NT2/D1 (cell line): ENCODE measurements at regions not wholly inside any gene's neighbourhood (a gene's known extent, or its start where the extent isn't known, plus 50 kb on each side); places are given as distances from the start of the nearest gene placed in this dataset.

Source experiments
- SUZ12 ChIP-seq: IDR thresholded peaks from 2 replicates; pipeline ENCODE4 v1.6.1; 2011; ENCODE audit not compliant: insufficient read length, insufficient read depth; ENCODE audit errors: extremely low read depth
- YY1 ChIP-seq: IDR thresholded peaks from 2 replicates; pipeline ENCODE4 v1.6.1; 2011; ENCODE audit not compliant: insufficient read length, insufficient read depth

DNA sequence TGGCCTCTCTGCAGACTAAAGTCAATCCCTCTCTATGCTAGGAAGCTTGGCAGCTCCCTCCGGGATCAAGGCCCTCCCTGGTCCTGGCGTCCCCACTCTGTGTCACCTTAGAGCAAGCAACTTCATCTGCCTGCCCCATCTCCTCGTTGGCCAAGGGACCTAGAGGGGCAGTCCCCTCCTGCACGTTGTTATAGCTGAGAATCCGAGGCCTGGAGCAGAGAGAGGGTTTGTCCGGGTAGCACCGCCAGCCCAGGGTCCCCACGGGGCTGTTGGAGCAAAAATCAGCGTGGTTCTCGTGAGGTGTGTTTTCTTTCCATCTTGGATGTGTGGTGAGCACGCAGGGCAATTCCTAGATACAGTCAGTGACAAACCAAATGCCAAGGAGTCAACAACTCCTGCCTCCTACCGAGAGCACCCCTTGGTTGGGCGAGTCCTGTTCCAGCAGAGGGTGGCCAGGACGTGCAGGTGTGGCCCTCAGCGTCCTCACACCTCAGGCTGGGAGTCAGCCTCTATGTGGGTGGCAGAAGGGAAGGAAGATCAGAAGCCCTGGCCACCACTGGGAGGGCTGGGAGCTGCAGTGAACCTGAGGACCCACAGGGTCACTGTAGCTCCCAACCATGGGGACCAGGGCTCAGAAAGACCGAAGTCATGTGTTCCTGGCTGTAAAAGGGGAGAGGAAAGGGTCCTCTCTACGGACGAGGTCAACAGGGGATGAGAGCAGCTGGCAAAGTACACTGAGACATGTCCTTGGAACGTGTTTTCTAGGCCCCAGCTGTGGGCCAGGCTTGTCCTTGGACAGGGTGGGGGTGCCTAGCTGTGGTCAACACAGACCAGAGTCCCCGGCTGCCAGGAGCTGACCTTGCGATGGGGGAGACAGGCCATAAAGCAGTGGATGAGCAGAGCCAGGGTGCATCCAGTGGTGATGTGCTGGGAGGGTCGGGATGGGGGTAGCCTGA, 85.6 kb upstream of the CIBAR2 start:
- TF ChIP-seq YY1 (no peak), SUZ12 (no peak)
